ENCODE measurements at regions not wholly inside any gene's neighbourhood (a gene's known extent, or its start where the extent isn't known, plus 50 kb on each side); places are given as distances from the start of the nearest gene placed in this dataset.
A peak's percentile ranks its signal among the peaks of the same experiment; 100 is the strongest.
"Not testable (repeated sequence)": the region's sequence is repeated elsewhere in the genome, so short reads cannot be mapped to it uniquely, and the experiment has no call there.

DNA sequence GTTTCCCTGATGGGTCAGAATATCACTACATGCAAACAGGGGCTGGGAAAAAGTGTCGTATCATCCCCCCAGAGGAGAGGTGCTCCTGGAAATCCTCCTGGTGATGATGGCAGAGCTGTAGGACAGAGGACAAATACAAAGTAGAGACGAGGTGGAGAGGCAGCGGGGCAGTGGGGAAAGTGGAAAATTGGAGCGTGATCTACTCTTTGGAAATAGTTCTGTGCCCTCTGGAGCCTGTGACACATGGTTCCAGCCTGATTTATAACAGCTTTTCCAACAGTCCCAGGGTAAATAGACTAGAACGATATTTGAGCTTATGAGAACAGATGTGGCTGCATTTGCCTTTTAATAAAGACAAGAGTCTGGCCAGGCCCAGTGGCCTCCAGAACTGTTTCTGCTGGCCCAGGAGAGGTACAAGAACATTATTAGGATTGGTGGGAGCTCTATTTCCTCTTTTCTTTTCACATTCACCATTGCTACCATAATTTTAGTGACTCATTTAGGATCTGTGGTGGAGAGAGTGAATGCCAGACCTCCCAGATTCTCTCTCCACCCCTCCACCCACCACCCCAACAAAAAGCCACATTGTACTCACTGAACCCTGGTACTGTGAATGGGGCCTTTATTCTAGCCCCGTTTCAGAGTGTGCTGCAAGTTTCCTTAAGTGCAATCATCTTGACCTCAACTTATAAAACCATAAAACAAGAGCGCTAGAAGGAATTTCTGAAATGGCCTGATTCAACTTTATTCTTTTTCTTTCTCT is 78.3 kb downstream of the BTBD3 start:
- DNase-seq (no peak), ATAC-seq (no peak)
- no peak overlapping the region for H3K4me3 ChIP-seq (ENCODE audit: low read length)
- Mint-ChIP-seq H3K27me3 (peaks cover 0 to 11% (median 0%) of the 10 kb centered on the region in 5 donors), H3K36me3 (no peaks in the 10 kb centered on the region), H3K9me3 (peaks cover 0 to 3% (median 0%) of the 10 kb centered on the region in 11 donors), H3K27ac (no peak overlapping the region), H3K4me3 (no peak overlapping the region), H3K4me1 (no peaks in the 10 kb centered on the region)
- intact Hi-C loops (cut with micrococcal nuclease) = no loop called here
- CTCF ChIA-PET = no interaction called here
- H3K27me3 ChIP-seq (ENCODE audit: control insufficient read depth in 2 of 2, insufficient read depth in 2 of 2, low read length in 2 of 2) = no peaks in the 10 kb centered on the region
- POLR2A ChIA-PET = no interaction called here
- no peaks in the 10 kb centered on the region for H3K4me1 ChIP-seq (ENCODE audit: control insufficient read depth in 2 of 2, insufficient read depth in 2 of 2, low read length in 2 of 2)
- no peaks in the 10 kb centered on the region for H3K9me3 ChIP-seq (ENCODE audit: control insufficient read depth in 2 of 3, low read length in 3 of 3)
- H3K27ac ChIP-seq (ENCODE audit: low read depth, low read length) = no peak overlapping the region
- H3K36me3 ChIP-seq (ENCODE audit: control insufficient read depth in 2 of 3, insufficient read depth in 3 of 3, low read length in 3 of 3) = no peaks in the 10 kb centered on the region

DNA sequence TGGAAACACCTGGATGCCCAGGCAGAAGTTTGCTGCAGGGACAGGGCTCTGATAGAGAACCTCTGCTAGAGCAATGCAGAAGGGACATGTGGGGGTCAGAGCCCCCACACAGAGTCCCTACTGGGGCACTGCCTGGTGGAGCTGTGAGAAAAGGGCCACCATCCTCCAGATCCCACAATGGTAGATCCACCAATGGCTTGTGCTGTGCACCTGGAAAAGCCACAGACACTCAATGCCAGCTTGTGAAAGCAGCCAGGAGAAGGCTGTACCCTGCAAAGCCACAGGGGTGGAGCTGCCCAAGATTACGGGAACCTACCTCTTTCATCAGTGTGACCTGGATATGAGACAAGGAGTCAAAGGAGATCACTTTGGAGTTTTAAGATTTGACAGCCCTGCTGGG is 87.1 kb downstream of the BTBD3 start:
- H3K4me3 Mint-ChIP-seq; H3K27ac Mint-ChIP-seq; intact Hi-C loops (cut with micrococcal nuclease); H3K9me3 ChIP-seq (ENCODE audit: control insufficient read depth in 2 of 3, low read length in 3 of 3); H3K27ac ChIP-seq (ENCODE audit: low read depth, low read length); ATAC-seq; DNase-seq; H3K27me3 ChIP-seq (ENCODE audit: control insufficient read depth in 2 of 2, insufficient read depth in 2 of 2, low read length in 2 of 2); H3K4me3 ChIP-seq (ENCODE audit: low read length); H3K36me3 Mint-ChIP-seq; H3K36me3 ChIP-seq (ENCODE audit: control insufficient read depth in 2 of 3, insufficient read depth in 3 of 3, low read length in 3 of 3); POLR2A ChIA-PET; CTCF ChIA-PET; H3K4me1 ChIP-seq (ENCODE audit: control insufficient read depth in 2 of 2, insufficient read depth in 2 of 2, low read length in 2 of 2); H3K4me1 Mint-ChIP-seq: not testable (repeated sequence)
- Mint-ChIP-seq H3K9me3 (peaks cover 0 to 13% (median 0%) of the 10 kb centered on the region in 11 donors), H3K27me3 (peaks cover 0 to 15% (median 6%) of the 10 kb centered on the region in 5 donors)

DNA sequence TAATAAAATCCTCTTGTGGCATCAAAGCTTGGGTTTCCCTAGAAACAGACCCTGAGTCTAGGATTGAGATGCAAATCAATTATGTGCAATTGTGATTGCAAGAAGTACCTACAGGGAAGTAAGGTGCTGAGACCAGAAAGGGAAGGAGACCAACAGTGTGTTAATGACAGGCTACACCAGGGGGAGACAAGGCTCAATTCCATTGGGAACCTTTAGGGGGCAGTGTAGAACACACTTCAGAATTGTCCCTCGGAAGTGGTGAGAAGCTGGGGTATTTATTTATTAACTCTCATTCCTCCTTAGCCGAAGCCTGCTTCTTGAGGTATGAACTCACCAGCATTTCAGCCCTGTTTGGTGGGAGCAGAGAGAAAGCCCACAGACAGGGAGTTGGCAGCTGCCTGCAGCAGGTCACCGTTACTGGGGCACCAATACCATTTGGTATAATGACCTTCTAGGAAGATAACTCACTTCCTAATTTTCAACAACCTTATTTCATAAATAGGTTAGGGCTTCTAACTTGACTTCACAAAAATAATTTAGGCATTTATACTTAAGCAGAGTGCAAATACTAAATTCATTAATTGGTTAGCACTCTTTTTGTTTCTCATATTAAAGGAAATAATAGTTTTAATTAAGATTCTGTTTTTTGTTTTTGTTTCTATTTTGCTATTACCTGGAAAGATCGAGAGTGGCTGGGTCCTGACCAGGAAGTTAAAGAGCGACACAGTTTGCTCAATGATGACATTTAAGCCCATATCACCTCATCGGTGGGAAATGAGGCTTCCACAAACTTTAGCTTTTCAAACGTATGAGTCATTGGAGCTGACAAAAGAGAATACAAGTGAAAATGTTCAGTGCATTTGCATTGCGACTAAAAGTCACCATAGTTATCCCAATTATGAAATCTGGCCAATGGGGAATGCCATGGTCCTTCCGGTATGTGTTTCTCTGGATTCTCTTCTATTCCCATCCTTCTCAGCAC is 94.8 kb downstream of the BTBD3 start:
- H3K4me1 ChIP-seq (ENCODE audit: control insufficient read depth in 2 of 2, insufficient read depth in 2 of 2, low read length in 2 of 2) = no peaks in the 10 kb centered on the region
- H3K36me3 ChIP-seq (ENCODE audit: control insufficient read depth in 2 of 3, insufficient read depth in 3 of 3, low read length in 3 of 3) = no peaks in the 10 kb centered on the region
- no peak overlapping the region for H3K27ac Mint-ChIP-seq
- CTCF ChIA-PET = no interaction called here
- no peaks in the 10 kb centered on the region for H3K9me3 ChIP-seq (ENCODE audit: control insufficient read depth in 2 of 3, low read length in 3 of 3)
- peak; percentile 89 for ATAC-seq
- H3K27ac ChIP-seq (ENCODE audit: low read depth, low read length) = no peak overlapping the region
- no peak overlapping the region for H3K4me3 ChIP-seq (ENCODE audit: low read length)
- H3K4me1 Mint-ChIP-seq = peaks cover 0 to 4% (median 0%) of the 10 kb centered on the region in 7 donors
- no peak overlapping the region for H3K4me3 Mint-ChIP-seq
- no peaks in the 10 kb centered on the region for H3K9me3 Mint-ChIP-seq
- peaks cover 0 to 5% (median 0%) of the 10 kb centered on the region in 5 donors for H3K27me3 Mint-ChIP-seq
- no peaks in the 10 kb centered on the region for H3K27me3 ChIP-seq (ENCODE audit: control insufficient read depth in 2 of 2, insufficient read depth in 2 of 2, low read length in 2 of 2)
- POLR2A ChIA-PET = no interaction called here
- intact Hi-C loops (cut with micrococcal nuclease) = no loop called here
- peak in 6 of 9 donors; percentile 3 to 22 (median 8) for DNase-seq
- H3K36me3 Mint-ChIP-seq = no peaks in the 10 kb centered on the region

DNA sequence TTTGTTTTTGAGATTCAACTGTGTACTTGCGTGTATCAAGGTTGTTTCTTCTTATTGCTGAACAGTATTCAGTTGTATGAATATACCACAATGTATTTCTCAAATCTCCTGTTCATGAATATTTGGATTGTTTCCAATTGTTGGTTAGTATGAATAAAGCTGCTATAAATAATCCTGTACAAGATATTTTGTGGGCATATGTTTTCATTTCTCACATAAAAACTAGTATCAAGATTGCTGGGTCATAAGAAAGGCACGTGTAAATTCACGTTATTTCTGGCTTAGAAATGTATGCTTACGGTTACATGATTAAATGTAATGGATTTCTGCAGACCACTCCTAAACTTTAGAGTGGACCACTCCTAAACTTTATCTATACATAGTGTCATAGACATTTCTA is 96.6 kb downstream of the BTBD3 start:
- DNase-seq (no peak), ATAC-seq (no peak)
- Histone ChIP-seq H3K4me3 (ENCODE audit: low read length) (no peak overlapping the region), H3K9me3 (ENCODE audit: control insufficient read depth in 2 of 3, low read length in 3 of 3) (no peaks in the 10 kb centered on the region), H3K36me3 (ENCODE audit: control insufficient read depth in 2 of 3, insufficient read depth in 3 of 3, low read length in 3 of 3) (no peaks in the 10 kb centered on the region), H3K27ac (ENCODE audit: low read depth, low read length) (no peak overlapping the region), H3K4me1 (ENCODE audit: control insufficient read depth in 2 of 2, insufficient read depth in 2 of 2, low read length in 2 of 2) (no peaks in the 10 kb centered on the region), H3K27me3 (ENCODE audit: control insufficient read depth in 2 of 2, insufficient read depth in 2 of 2, low read length in 2 of 2) (no peaks in the 10 kb centered on the region)
- H3K9me3 Mint-ChIP-seq = peaks cover 0 to 4% (median 0%) of the 10 kb centered on the region in 11 donors
- H3K27ac Mint-ChIP-seq = no peak overlapping the region
- H3K4me1 Mint-ChIP-seq = peaks cover 0 to 4% (median 0%) of the 10 kb centered on the region in 7 donors
- no peak overlapping the region for H3K4me3 Mint-ChIP-seq
- peaks cover 0 to 4% (median 0%) of the 10 kb centered on the region in 5 donors for H3K36me3 Mint-ChIP-seq
- peaks cover 0 to 13% (median 4%) of the 10 kb centered on the region in 5 donors for H3K27me3 Mint-ChIP-seq
- ChIA-PET CTCF (no interaction called here), POLR2A (no interaction called here)
- intact Hi-C loops (cut with micrococcal nuclease) = no loop called here

DNA sequence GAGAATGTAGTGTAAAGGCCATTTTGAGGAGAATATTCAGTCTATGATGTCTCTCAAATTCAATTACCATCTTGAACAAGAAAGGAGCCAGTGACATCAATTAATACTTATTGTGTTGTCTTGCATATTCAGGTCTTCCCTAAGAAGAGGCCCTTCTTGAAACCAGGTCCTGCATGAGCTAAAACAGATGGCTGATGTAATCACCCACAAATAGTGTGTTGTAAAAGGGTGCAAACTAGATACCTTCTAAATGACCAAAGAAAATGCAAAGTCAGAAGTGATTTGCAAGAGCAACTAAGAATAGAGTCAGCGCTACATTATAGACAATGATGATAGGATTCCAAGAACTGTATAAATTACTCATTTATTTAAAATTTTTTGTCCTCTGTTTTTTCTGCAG is 97.0 kb downstream of the BTBD3 start:
- Histone ChIP-seq H3K4me3 (ENCODE audit: low read length) (no peak overlapping the region), H3K27me3 (ENCODE audit: control insufficient read depth in 2 of 2, insufficient read depth in 2 of 2, low read length in 2 of 2) (no peaks in the 10 kb centered on the region), H3K9me3 (ENCODE audit: control insufficient read depth in 2 of 3, low read length in 3 of 3) (no peaks in the 10 kb centered on the region), H3K27ac (ENCODE audit: low read depth, low read length) (no peak overlapping the region), H3K36me3 (ENCODE audit: control insufficient read depth in 2 of 3, insufficient read depth in 3 of 3, low read length in 3 of 3) (no peaks in the 10 kb centered on the region), H3K4me1 (ENCODE audit: control insufficient read depth in 2 of 2, insufficient read depth in 2 of 2, low read length in 2 of 2) (no peaks in the 10 kb centered on the region)
- peaks cover 0 to 4% (median 0%) of the 10 kb centered on the region in 5 donors for H3K36me3 Mint-ChIP-seq
- H3K27ac Mint-ChIP-seq = no peak overlapping the region
- peaks cover 0 to 13% (median 4%) of the 10 kb centered on the region in 5 donors for H3K27me3 Mint-ChIP-seq
- ChIA-PET POLR2A (no interaction called here), CTCF (no interaction called here)
- no peak for DNase-seq
- peaks cover 0 to 4% (median 0%) of the 10 kb centered on the region in 11 donors for H3K9me3 Mint-ChIP-seq
- peaks cover 0 to 4% (median 0%) of the 10 kb centered on the region in 7 donors for H3K4me1 Mint-ChIP-seq
- no peak for ATAC-seq
- intact Hi-C loops (cut with micrococcal nuclease) = no loop called here
- H3K4me3 Mint-ChIP-seq = no peak overlapping the region

DNA sequence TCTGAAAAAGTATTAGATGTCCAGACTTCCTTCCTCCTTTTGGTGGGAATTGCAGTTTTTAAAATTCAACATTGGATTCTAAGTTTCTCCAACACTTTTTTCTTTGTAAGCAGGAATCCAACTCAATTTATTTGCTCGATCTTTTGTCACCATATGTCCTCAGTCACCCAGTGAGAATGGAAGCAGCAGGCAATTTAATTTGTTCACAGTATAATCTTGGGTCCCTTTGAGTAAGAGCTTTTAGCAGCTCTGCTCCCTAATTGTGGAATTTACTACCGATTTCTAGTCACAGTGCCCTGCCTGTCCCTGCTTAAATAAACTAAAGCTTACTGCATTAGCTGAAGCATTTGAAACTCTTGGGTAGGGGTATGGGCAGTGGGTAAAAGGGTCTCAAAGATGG is 98.6 kb downstream of the BTBD3 start:
- Mint-ChIP-seq H3K27me3 (peaks cover 0 to 13% (median 4%) of the 10 kb centered on the region in 5 donors), H3K9me3 (peaks cover 0 to 4% (median 0%) of the 10 kb centered on the region in 11 donors), H3K4me1 (peaks cover 0 to 4% (median 0%) of the 10 kb centered on the region in 7 donors), H3K4me3 (no peak overlapping the region), H3K27ac (no peak overlapping the region), H3K36me3 (peaks cover 0 to 4% (median 0%) of the 10 kb centered on the region in 5 donors)
- H3K4me3 ChIP-seq (ENCODE audit: low read length) = no peak overlapping the region
- H3K36me3 ChIP-seq (ENCODE audit: control insufficient read depth in 2 of 3, insufficient read depth in 3 of 3, low read length in 3 of 3) = no peaks in the 10 kb centered on the region
- ATAC-seq (no peak), DNase-seq (no peak)
- H3K27me3 ChIP-seq (ENCODE audit: control insufficient read depth in 2 of 2, insufficient read depth in 2 of 2, low read length in 2 of 2) = no peaks in the 10 kb centered on the region
- H3K27ac ChIP-seq (ENCODE audit: low read depth, low read length) = no peak overlapping the region
- intact Hi-C loops (cut with micrococcal nuclease) = no loop called here
- H3K4me1 ChIP-seq (ENCODE audit: control insufficient read depth in 2 of 2, insufficient read depth in 2 of 2, low read length in 2 of 2) = no peaks in the 10 kb centered on the region
- ChIA-PET CTCF (no interaction called here), POLR2A (no interaction called here)
- H3K9me3 ChIP-seq (ENCODE audit: control insufficient read depth in 2 of 3, low read length in 3 of 3) = no peaks in the 10 kb centered on the region

Measured in naive thymus-derived CD4-positive, alpha-beta T cell (primary cell).